Upper lobe of left lung (tissue), 4 donors: ENCODE measurements at regions not wholly inside any gene's neighbourhood (a gene's known extent, or its start where the extent isn't known, plus 50 kb on each side); places are given as distances from the start of the nearest gene placed in this dataset.

Source experiments
- POLR2A ChIP-seq, 4 donors: fragments of 450-650 bp; IDR thresholded peaks; one replicate each; pipeline ENCODE4 v1.5.1; 2016 to 2017; ENCODE audit warnings: antibody characterized with exemption in 4 of 4, mild to moderate bottlenecking in 2 of 4
- TF ChIP-seq, protein P1 (sequence below), 6 experiments: fragments of 450-650 bp in 4 of 6; fragments of 200-600 bp in 2 of 6; sonication (generic) in 2 of 6; IDR thresholded peaks; one replicate each; pipeline ENCODE4 v1.5.1; 2016 to 2019; ENCODE audit warnings: antibody characterized with exemption in 6 of 6

DNA sequence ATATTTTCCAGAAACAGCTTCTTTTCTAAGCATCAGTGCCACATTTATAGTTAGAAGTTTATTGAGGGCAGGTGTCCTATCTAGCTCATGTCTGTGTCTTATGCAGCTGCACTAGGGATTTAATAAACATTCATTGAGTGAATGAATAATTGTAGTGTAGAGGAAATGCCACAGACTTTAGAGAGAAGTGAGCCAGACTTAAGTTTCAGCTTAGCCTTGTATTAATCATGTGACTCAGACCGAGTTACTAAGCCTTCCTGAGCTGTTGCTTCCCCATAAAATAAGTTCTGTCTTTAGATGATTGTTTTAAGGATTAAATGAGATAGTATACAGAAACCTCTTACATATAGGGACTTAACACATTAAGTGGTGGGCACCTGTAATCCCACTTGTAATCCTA is 236.1 kb upstream of the DDHD1 start:
- TF ChIP-seq, protein P1, sequence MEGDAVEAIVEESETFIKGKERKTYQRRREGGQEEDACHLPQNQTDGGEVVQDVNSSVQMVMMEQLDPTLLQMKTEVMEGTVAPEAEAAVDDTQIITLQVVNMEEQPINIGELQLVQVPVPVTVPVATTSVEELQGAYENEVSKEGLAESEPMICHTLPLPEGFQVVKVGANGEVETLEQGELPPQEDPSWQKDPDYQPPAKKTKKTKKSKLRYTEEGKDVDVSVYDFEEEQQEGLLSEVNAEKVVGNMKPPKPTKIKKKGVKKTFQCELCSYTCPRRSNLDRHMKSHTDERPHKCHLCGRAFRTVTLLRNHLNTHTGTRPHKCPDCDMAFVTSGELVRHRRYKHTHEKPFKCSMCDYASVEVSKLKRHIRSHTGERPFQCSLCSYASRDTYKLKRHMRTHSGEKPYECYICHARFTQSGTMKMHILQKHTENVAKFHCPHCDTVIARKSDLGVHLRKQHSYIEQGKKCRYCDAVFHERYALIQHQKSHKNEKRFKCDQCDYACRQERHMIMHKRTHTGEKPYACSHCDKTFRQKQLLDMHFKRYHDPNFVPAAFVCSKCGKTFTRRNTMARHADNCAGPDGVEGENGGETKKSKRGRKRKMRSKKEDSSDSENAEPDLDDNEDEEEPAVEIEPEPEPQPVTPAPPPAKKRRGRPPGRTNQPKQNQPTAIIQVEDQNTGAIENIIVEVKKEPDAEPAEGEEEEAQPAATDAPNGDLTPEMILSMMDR (IDR thresholded peaks at IDR 0.05) = no peak
- TF ChIP-seq POLR2A (IDR thresholded peaks at IDR 0.05) = no peak
